GM19372 (cell line): ENCODE measurements at regions not wholly inside any gene's neighbourhood (a gene's known extent, or its start where the extent isn't known, plus 50 kb on each side); places are given as distances from the start of the nearest gene placed in this dataset.

Experiments used
- ATAC-seq: cut with Tn5 transposase; IDR thresholded peaks from one replicate; pipeline ENCODE4 v1.9.1; 2021; ENCODE audit warnings: mild to moderate bottlenecking, low read depth, moderate library complexity; ENCODE audit not compliant: unreplicated experiment

GRCh38 chr5:158014372-158014771 is 155.4 kb upstream of the CLINT1 start:
- no peak for ATAC-seq

- ATAC-seq = no peak
Measured at GRCh38 chr5:158013939-158014338, 155.0 kb upstream of the CLINT1 start.

- no peak for ATAC-seq
Measured at GRCh38 chr5:158013303-158013702, 154.4 kb upstream of the CLINT1 start.

GRCh38 chr5:158011422-158011821 is 152.5 kb upstream of the CLINT1 start:
- no peak for ATAC-seq

- no peak for ATAC-seq
Measured at GRCh38 chr5:158010831-158011230, 151.9 kb upstream of the CLINT1 start.

GRCh38 chr5:158007336-158007735 is 148.4 kb upstream of the CLINT1 start:
- ATAC-seq = no peak

GRCh38 chr5:157999696-158000095 is 140.8 kb upstream of the CLINT1 start:
- ATAC-seq = no peak

- no peak for ATAC-seq
Measured at GRCh38 chr5:157997991-157998504, 139.1 kb upstream of the CLINT1 start.

- no peak for ATAC-seq
Measured at GRCh38 chr5:157994906-157995519, 136.1 kb upstream of the CLINT1 start.

GRCh38 chr5:157993986-157994691 is 135.2 kb upstream of the CLINT1 start:
- no peak for ATAC-seq

- no peak for ATAC-seq
Measured at GRCh38 chr5:157993201-157993600, 134.3 kb upstream of the CLINT1 start.

GRCh38 chr5:157990583-157991181 is 131.7 kb upstream of the CLINT1 start:
- ATAC-seq = no peak

GRCh38 chr5:157989296-157989695 is 130.4 kb upstream of the CLINT1 start:
- ATAC-seq = no peak

- no peak for ATAC-seq
Measured at GRCh38 chr5:157987259-157987658, 128.3 kb upstream of the CLINT1 start.

- ATAC-seq = no peak
Measured at GRCh38 chr5:157986431-157986990, 127.6 kb upstream of the CLINT1 start.

- ATAC-seq = no peak
Measured at GRCh38 chr5:157984611-157985010, 125.7 kb upstream of the CLINT1 start.

GRCh38 chr5:157983906-157984551 is 125.1 kb upstream of the CLINT1 start:
- no peak for ATAC-seq

- no peak for ATAC-seq
Measured at GRCh38 chr5:157978061-157978460, 119.1 kb upstream of the CLINT1 start.

GRCh38 chr5:157976429-157976828 is 117.5 kb upstream of the CLINT1 start:
- no peak for ATAC-seq

- ATAC-seq = no peak
Measured at GRCh38 chr5:157972579-157972978, 113.6 kb upstream of the CLINT1 start.
